Nephron (organoid): ENCODE measurements at regions not wholly inside any gene's neighbourhood (a gene's known extent, or its start where the extent isn't known, plus 50 kb on each side); places are given as distances from the start of the nearest gene placed in this dataset.

Experiments used
- H3K27ac Mint-ChIP-seq, 3 experiments: 2 replicates each; pipeline ENCODE4 v1.8.0; 2020; ENCODE audit warnings: mixed read lengths in 3 of 3, mild to moderate bottlenecking in 2 of 3, moderate library complexity in 1 of 3
- H3K27me3 Mint-ChIP-seq: 2 replicates; pipeline ENCODE4 v1.8.0; 2021; ENCODE audit warnings: low read depth, mild to moderate bottlenecking, moderate library complexity, mixed read lengths
- H3K36me3 Mint-ChIP-seq: 2 replicates; pipeline ENCODE4 v1.8.0; 2020; ENCODE audit warnings: low read depth, mixed read lengths
- H3K4me1 Mint-ChIP-seq: 2 replicates; pipeline ENCODE4 v1.8.0; 2020; ENCODE audit warnings: mixed read lengths
- H3K4me3 Mint-ChIP-seq, 3 experiments: 2 replicates each; pipeline ENCODE4 v1.8.0; 2020; ENCODE audit warnings: mild to moderate bottlenecking in 3 of 3, mixed read lengths in 3 of 3, moderate library complexity in 2 of 3
- H3K9me3 Mint-ChIP-seq: 2 replicates; pipeline ENCODE4 v1.8.0; 2020; ENCODE audit warnings: mixed read lengths
- CTCF ChIP-seq, 3 experiments: fragments of 200-600 bp; sonication (generic); IDR thresholded peaks; one replicate each; pipeline ENCODE4 v1.5.0; 2021; ENCODE audit warnings: antibody characterized with exemption in 3 of 3; ENCODE audit not compliant: unreplicated experiment in 3 of 3

DNA sequence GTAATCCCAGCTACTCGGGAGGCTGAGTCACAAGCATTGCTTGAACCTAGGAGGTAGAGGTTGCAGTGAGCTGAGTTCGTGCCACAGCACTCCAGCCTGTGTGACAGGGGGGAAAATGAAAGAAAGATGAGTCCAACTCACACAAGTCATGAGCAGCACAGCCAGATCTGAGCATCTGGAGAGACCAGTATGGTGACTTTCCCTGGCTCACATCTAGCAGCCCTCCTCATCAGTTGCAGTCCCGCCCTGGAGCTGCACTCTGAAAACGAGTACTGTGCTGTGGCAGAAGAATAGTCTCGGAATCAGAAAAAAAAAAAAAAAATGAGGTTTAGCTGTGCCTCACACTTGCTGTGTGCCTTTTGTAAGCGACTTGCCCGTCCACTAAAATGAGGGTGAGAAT is 74.4 kb upstream of the TRIB2 start:
- Mint-ChIP-seq H3K4me3 (no peak overlapping the region), H3K27ac (no peak overlapping the region), H3K36me3 (no peaks in the 10 kb centered on the region), H3K27me3 (peaks cover 6% of the 10 kb centered on the region), H3K4me1 (no peaks in the 10 kb centered on the region), H3K9me3 (peaks cover 8% of the 10 kb centered on the region)
- no peak for TF ChIP-seq CTCF (IDR thresholded peaks at IDR 0.05; ENCODE audit: unreplicated experiment in 3 of 3)

DNA sequence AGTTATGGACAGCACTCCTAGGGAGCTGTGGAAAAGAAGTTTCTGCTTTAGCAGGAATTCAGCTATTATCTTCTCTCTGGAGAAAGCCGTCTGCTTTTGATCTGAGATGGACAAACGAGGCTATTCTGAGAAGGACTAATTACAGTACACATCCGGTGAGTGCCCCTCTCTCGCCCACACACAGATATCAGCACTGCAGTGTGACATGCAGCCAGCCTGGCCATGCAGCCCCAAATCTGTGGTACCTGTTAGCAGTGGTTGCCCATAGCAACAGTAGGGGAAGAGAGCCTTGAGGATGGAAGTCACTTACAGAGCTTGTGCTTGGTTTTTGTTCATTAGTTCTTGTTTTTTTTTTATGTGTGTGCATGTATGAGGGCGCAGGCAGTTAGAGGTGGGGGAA is 73.9 kb upstream of the TRIB2 start:
- Mint-ChIP-seq H3K36me3 (no peaks in the 10 kb centered on the region), H3K4me1 (no peaks in the 10 kb centered on the region), H3K4me3 (no peak overlapping the region), H3K9me3 (peaks cover 8% of the 10 kb centered on the region), H3K27me3 (peaks cover 6% of the 10 kb centered on the region), H3K27ac (no peak overlapping the region)
- TF ChIP-seq CTCF (IDR thresholded peaks at IDR 0.05; ENCODE audit: unreplicated experiment in 3 of 3): no peak

- no peak for TF ChIP-seq CTCF (IDR thresholded peaks at IDR 0.05; ENCODE audit: unreplicated experiment in 3 of 3)
- H3K36me3 Mint-ChIP-seq: no peaks in the 10 kb centered on the region
Observed at GRCh38 chr2:12649602-12650400, 66.9 kb upstream of the TRIB2 start.

DNA sequence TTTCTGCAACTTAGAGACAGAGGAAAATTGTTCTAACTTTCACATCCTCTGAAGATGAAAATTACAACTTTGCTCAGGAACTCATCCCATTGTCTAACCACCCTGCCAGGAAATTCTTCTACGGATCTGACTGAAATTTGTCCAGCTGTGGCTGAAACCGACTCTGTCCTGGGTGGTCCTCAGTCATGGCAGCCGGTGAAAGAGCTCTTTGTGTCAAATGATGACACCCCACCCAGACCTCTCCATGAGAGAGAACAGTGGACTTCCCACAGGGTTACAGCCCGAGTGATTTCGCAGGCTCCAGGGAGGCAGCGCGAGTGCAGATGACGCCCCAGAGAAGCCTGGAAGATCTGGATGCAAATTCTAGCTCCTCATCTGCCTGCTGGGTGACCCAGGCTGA is 65.1 kb upstream of the TRIB2 start:
- H3K4me3 Mint-ChIP-seq: no peak overlapping the region
- H3K9me3 Mint-ChIP-seq: peaks cover 2% of the 10 kb centered on the region
- no peak overlapping the region for H3K27ac Mint-ChIP-seq
- peaks cover 9% of the 10 kb centered on the region for H3K27me3 Mint-ChIP-seq
- no peaks in the 10 kb centered on the region for H3K36me3 Mint-ChIP-seq
- no peak for TF ChIP-seq CTCF (IDR thresholded peaks at IDR 0.05; ENCODE audit: unreplicated experiment in 3 of 3)
- peaks cover 15% of the 10 kb centered on the region for H3K4me1 Mint-ChIP-seq

More at GRCh38 chr2:12649602-12650400, 66.9 kb upstream of the TRIB2 start:
- Mint-ChIP-seq H3K4me3 (no peak overlapping the region), H3K9me3 (peaks cover 6% of the 10 kb centered on the region), H3K27ac (no peak overlapping the region), H3K4me1 (peaks cover 15% of the 10 kb centered on the region), H3K27me3 (peaks cover 9% of the 10 kb centered on the region)

DNA sequence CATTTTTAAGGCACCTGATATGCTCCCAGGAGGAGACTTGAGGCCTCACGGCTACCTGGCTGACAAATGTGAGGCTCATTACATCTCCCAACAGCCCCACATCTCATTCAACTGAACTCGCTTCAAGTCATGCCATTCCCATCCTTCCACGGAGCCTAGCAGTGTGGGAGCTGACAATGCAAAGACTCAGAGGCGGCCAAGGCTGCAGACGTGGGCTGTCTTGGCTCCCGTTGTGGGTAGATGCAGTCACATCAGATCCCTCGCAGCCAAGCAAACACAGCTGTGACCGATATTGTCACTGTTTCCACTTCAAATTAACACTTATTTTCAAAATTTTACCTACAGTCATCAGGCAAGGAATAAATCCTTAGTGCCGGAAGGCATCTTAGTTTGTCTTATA is 64.0 kb upstream of the TRIB2 start:
- TF ChIP-seq CTCF (IDR thresholded peaks at IDR 0.05; ENCODE audit: unreplicated experiment in 3 of 3): no peak

DNA sequence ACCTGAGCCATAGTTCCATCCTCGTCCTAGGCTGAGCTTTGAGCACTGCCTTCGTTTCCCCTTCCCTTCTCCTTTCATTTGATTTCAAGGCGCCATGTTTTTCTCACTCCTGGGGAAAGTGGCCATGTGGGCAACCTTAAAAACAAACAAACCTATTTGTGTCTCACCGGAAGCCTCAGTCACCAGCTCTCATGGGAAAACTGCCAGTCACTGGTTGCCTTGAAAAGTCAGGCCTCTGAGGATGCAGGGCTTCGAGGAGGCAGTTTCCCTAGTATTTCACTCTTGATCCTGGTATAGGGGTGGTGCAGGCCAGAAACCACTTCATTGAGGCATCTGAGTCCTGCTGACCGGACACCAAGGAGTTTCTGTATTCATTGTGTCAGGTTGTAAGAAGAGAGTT is 59.2 kb upstream of the TRIB2 start:
- peaks cover 2% of the 10 kb centered on the region for H3K27me3 Mint-ChIP-seq
- H3K9me3 Mint-ChIP-seq: peaks cover 4% of the 10 kb centered on the region

More for the DNA sequence above, 64.0 kb upstream of the TRIB2 start:
- Mint-ChIP-seq H3K36me3 (no peaks in the 10 kb centered on the region), H3K9me3 (no peaks in the 10 kb centered on the region), H3K4me1 (peaks cover 15% of the 10 kb centered on the region), H3K27me3 (peaks cover 9% of the 10 kb centered on the region), H3K4me3 (no peak overlapping the region), H3K27ac (no peak overlapping the region)

More for the DNA sequence above, 59.2 kb upstream of the TRIB2 start:
- Mint-ChIP-seq H3K36me3 (no peaks in the 10 kb centered on the region), H3K27ac (no peak overlapping the region), H3K4me1 (no peaks in the 10 kb centered on the region), H3K4me3 (no peak overlapping the region)
- no peak for TF ChIP-seq CTCF (IDR thresholded peaks at IDR 0.05; ENCODE audit: unreplicated experiment in 3 of 3)
